Large intestine (tissue), 3 donors: ENCODE measurements at regions not wholly inside any gene's neighbourhood (a gene's known extent, or its start where the extent isn't known, plus 50 kb on each side); places are given as distances from the start of the nearest gene placed in this dataset.
"Not testable (repeated sequence)": the region's sequence is repeated elsewhere in the genome, so short reads cannot be mapped to it uniquely, and the experiment has no call there.

Experiments used
- DNase-seq, 2 donors: peaks; one replicate each; pipeline versions ENCODE4 v3.0.0 to v3.0.0-alpha.2; 2013
- H3K27ac ChIP-seq: one replicate; pipeline ENCODE4 v1.5.1; 2013; ENCODE audit warnings: low read length
- H3K27me3 ChIP-seq: 2 replicates; pipeline ENCODE4 v1.6.1; 2013; ENCODE audit warnings: low read length; ENCODE audit not compliant: control insufficient read depth, insufficient read depth
- H3K36me3 ChIP-seq: 2 replicates; pipeline ENCODE4 v1.6.1; 2013; ENCODE audit warnings: low read length; ENCODE audit not compliant: control insufficient read depth, insufficient read depth
- H3K4me1 ChIP-seq: one replicate; pipeline ENCODE4 v1.6.1; 2013; ENCODE audit warnings: low read length; ENCODE audit not compliant: control insufficient read depth, insufficient read depth
- H3K4me3 ChIP-seq: one replicate; pipeline ENCODE4 v1.5.1; 2013; ENCODE audit warnings: low read length
- H3K9me3 ChIP-seq: one replicate; pipeline ENCODE4 v1.6.1; 2013; ENCODE audit warnings: mild to moderate bottlenecking, low read depth, low read length, moderate library complexity; ENCODE audit not compliant: control insufficient read depth
- WGBS: methylation state at CpG from one replicate; pipeline ENCODE4 v1.1.5; 2013; ENCODE audit warnings: low lambda C conversion rate; ENCODE audit not compliant: insufficient coverage; 5-methylcytosine and 5-hydroxymethylcytosine counted together

- WGBS, result no CpG with 5 or more reads among the region's 2 CpGs
- H3K36me3 ChIP-seq, result no peaks in the 10 kb centered on the region
- no peak overlapping the region for H3K4me3 ChIP-seq
- DNase-seq, result no peak
- H3K4me1 ChIP-seq, result peaks cover 54% of the 10 kb centered on the region
- H3K27ac ChIP-seq, result peak overlapping the region; percentile 33
- no peaks in the 10 kb centered on the region for H3K27me3 ChIP-seq
- H3K9me3 ChIP-seq, result no peaks in the 10 kb centered on the region
These were observed 132.1 kb upstream of the BMAL1 start for GRCh38 chr11:13145461-13145860.

DNA sequence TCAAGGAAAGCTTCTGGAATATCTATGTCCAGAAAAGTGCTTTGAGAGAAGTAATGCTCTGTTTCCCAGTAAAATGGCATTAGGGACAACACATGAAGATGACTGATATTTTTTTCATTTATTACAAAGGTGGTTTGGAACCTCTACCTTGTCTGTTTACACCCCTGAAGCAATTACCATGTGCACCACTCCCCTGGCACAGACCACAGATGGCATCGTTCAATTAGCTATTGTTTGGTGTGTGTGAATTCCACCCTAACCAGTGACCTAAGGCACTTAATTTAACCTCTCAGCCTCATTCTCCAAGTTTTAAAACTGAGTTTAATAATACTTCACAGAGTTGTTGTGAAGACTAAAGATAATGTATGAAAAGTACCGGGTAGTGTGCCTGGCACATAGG is 127.6 kb upstream of the BMAL1 start:
- H3K9me3 ChIP-seq, result no peaks in the 10 kb centered on the region
- DNase-seq, result no peak
- no peak overlapping the region for H3K27ac ChIP-seq
- peaks cover 12% of the 10 kb centered on the region for H3K4me1 ChIP-seq
- no peak overlapping the region for H3K4me3 ChIP-seq
- H3K27me3 ChIP-seq, result no peaks in the 10 kb centered on the region
- no peaks in the 10 kb centered on the region for H3K36me3 ChIP-seq
- 86% methylated on average over 1 of the region's 2 CpGs for WGBS

GRCh38 chr11:13150487-13150886 is 127.1 kb upstream of the BMAL1 start:
- WGBS, result 100% methylated on average over 1 of the region's 5 CpGs
- peak in 1 of 2 donors; percentile 35 for DNase-seq
- Histone ChIP-seq H3K27me3 (no peaks in the 10 kb centered on the region), H3K36me3 (no peaks in the 10 kb centered on the region), H3K4me1 (peaks cover 8% of the 10 kb centered on the region), H3K27ac (no peak overlapping the region), H3K9me3 (no peaks in the 10 kb centered on the region), H3K4me3 (no peak overlapping the region)

- Histone ChIP-seq H3K36me3 (no peaks in the 10 kb centered on the region), H3K27me3 (no peaks in the 10 kb centered on the region)
These were observed 125.3 kb upstream of the BMAL1 start for GRCh38 chr11:13152264-13152663.

GRCh38 chr11:13152736-13153541 is 124.7 kb upstream of the BMAL1 start:
- no CpG with 5 or more reads among the region's 2 CpGs for WGBS
- no peak for DNase-seq
- no peaks in the 10 kb centered on the region for H3K27me3 ChIP-seq

More at GRCh38 chr11:13152264-13152663, 125.3 kb upstream of the BMAL1 start:
- Histone ChIP-seq H3K27ac (no peak overlapping the region), H3K4me1 (peaks cover 8% of the 10 kb centered on the region), H3K4me3 (no peak overlapping the region), H3K9me3 (no peaks in the 10 kb centered on the region)
- WGBS, result no CpG with 5 or more reads among the region's 6 CpGs
- DNase-seq, result no peak

GRCh38 chr11:13154374-13154773 is 123.2 kb upstream of the BMAL1 start:
- H3K9me3 ChIP-seq, H3K4me3 ChIP-seq, H3K27me3 ChIP-seq, DNase-seq, H3K27ac ChIP-seq, H3K4me1 ChIP-seq, H3K36me3 ChIP-seq: not testable (repeated sequence)
- WGBS, result no CpG with 5 or more reads among the region's 1 CpG

More at GRCh38 chr11:13152736-13153541, 124.7 kb upstream of the BMAL1 start:
- Histone ChIP-seq H3K9me3 (no peaks in the 10 kb centered on the region), H3K4me3 (no peak overlapping the region), H3K27ac (no peak overlapping the region), H3K4me1 (peaks cover 8% of the 10 kb centered on the region), H3K36me3 (no peaks in the 10 kb centered on the region)

- Histone ChIP-seq H3K4me1 (no peaks in the 10 kb centered on the region), H3K36me3 (no peaks in the 10 kb centered on the region), H3K4me3 (no peak overlapping the region), H3K9me3 (no peaks in the 10 kb centered on the region), H3K27ac (no peak overlapping the region), H3K27me3 (no peaks in the 10 kb centered on the region)
- no peak for DNase-seq
- WGBS, result 100% methylated on average over 1 of the region's 7 CpGs
These were observed 117.2 kb upstream of the BMAL1 start for GRCh38 chr11:13160346-13160745.

DNA sequence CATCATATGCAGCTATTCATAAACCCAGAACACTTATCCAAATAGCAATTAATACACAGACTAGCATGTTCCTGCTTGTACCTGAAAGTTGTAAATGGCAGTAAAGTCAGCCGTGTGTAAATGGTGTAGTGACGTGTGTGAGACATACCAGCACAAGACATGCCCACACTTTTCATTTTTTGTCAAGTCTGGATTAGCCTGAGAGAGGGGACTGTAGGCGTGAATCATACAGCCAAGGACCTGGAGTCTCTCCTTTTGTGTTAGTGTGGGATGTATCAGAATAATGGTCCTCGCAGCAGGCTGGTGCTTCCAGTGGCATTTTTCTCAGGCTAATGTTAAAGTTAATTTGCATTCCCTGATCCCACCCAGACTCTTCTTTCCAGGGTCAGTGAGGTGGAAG is 116.8 kb upstream of the BMAL1 start:
- Histone ChIP-seq H3K27ac (no peak overlapping the region), H3K36me3 (no peaks in the 10 kb centered on the region), H3K9me3 (no peaks in the 10 kb centered on the region), H3K4me1 (no peaks in the 10 kb centered on the region), H3K27me3 (no peaks in the 10 kb centered on the region), H3K4me3 (no peak overlapping the region)
- no peak for DNase-seq
- no CpG with 5 or more reads among the region's 4 CpGs for WGBS

DNA sequence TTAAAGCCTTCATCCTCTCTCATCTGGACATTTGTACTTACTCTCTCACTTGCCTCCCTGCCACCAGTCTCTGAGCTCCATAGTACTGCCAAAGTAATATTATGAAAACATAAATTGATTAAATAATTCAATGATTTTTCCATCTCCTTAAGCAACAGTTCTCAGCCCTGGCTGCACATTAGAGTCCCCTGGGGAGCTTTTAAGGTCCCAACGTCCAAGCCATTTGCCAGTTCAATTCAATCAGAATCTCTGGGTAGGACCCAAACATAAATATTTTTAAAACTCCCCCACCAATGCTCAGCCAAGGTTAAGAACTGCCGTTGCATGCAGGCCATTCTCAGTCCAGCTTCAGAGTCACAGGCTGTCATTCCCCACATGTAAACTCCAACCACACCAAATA is 114.4 kb upstream of the BMAL1 start:
- Histone ChIP-seq H3K27me3 (no peaks in the 10 kb centered on the region), H3K27ac (no peak overlapping the region), H3K4me1 (peaks cover 1% of the 10 kb centered on the region), H3K36me3 (no peaks in the 10 kb centered on the region), H3K9me3 (no peaks in the 10 kb centered on the region), H3K4me3 (no peak overlapping the region)
- DNase-seq, result no peak
- WGBS, result no CpG with 5 or more reads among the region's 2 CpGs

GRCh38 chr11:13166036-13166435 is 111.6 kb upstream of the BMAL1 start:
- no peak overlapping the region for H3K27ac ChIP-seq
- peaks cover 8% of the 10 kb centered on the region for H3K4me1 ChIP-seq
- H3K4me3 ChIP-seq, result no peak overlapping the region
- no peaks in the 10 kb centered on the region for H3K36me3 ChIP-seq
- no peaks in the 10 kb centered on the region for H3K9me3 ChIP-seq
- no peak for DNase-seq
- H3K27me3 ChIP-seq, result no peaks in the 10 kb centered on the region
- WGBS, result no CpG with 5 or more reads among the region's 1 CpG

DNA sequence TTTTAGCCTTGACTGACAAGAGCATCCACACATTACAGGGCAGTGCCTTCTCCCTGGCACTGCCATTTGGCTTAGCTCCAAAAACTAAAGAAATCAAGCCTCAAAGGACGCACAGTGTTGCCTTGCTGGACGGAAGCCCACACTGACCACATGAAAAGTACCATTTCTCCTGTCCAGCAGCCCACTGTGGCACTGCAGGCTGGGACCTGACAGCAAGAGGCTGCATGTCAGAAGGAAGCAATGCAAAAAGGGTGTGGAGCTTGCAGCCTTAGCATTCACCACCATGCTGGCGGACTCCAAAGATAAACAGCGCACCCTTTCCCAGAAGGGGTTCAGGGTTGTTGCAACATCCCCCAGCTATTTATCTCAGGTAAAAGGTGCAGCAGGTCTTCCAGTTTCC is 109.3 kb upstream of the BMAL1 start:
- Histone ChIP-seq H3K36me3 (no peaks in the 10 kb centered on the region), H3K9me3 (no peaks in the 10 kb centered on the region), H3K4me3 (no peak overlapping the region), H3K27ac (no peak overlapping the region), H3K27me3 (no peaks in the 10 kb centered on the region), H3K4me1 (peaks cover 8% of the 10 kb centered on the region)
- WGBS, result no CpG with 5 or more reads among the region's 4 CpGs
- peak; percentile 68 to 80 for DNase-seq
